Smooth muscle cell (in vitro differentiated cells): ENCODE measurements at regions not wholly inside any gene's neighbourhood (a gene's known extent, or its start where the extent isn't known, plus 50 kb on each side); places are given as distances from the start of the nearest gene placed in this dataset.

Experiments used
- DNase-seq: peaks from one replicate; lab custom pipeline; 2025; ENCODE audit not compliant: unreplicated experiment; lab: John Stamatoyannopoulos, UW
- H2AFZ ChIP-seq: fragments of 200-600 bp; sonication (generic); 2 replicates; pipeline ENCODE4 v1.6.0; 2016; ENCODE audit warnings: antibody characterized with exemption, low read depth, mild to moderate bottlenecking
- H3F3A ChIP-seq: fragments of 200-600 bp; sonication (generic); 2 replicates; pipeline ENCODE4 v1.6.0; 2017; ENCODE audit warnings: antibody characterized with exemption, low read depth
- H3K27ac ChIP-seq: fragments of 200-600 bp; sonication (generic); 2 replicates; pipeline ENCODE4 v1.5.1; 2016; ENCODE audit warnings: low read depth, mild to moderate bottlenecking
- H3K27me3 ChIP-seq: fragments of 200-600 bp; sonication (generic); 2 replicates; pipeline ENCODE4 v1.6.1; 2016; ENCODE audit warnings: low read depth, mild to moderate bottlenecking
- H3K36me3 ChIP-seq: fragments of 200-600 bp; sonication (generic); 2 replicates; pipeline ENCODE4 v1.5.1; 2016; ENCODE audit warnings: low read depth
- H3K4me1 ChIP-seq: fragments of 200-600 bp; sonication (generic); 2 replicates; pipeline ENCODE4 v1.5.1; 2016; ENCODE audit warnings: low read depth
- H3K4me2 ChIP-seq: fragments of 200-600 bp; sonication (generic); 2 replicates; pipeline ENCODE4 v1.6.0; 2016; ENCODE audit warnings: mild to moderate bottlenecking
- H3K4me3 ChIP-seq: fragments of 200-600 bp; sonication (generic); 2 replicates; pipeline ENCODE4 v1.5.1; 2016; ENCODE audit warnings: mild to moderate bottlenecking
- H3K79me2 ChIP-seq: fragments of 200-600 bp; sonication (generic); 2 replicates; pipeline ENCODE4 v1.6.0; 2016; ENCODE audit warnings: low read depth, mild to moderate bottlenecking
- H3K9ac ChIP-seq: fragments of 200-600 bp; sonication (generic); 2 replicates; pipeline ENCODE4 v1.6.0; 2016; ENCODE audit warnings: low read depth
- H3K9me3 ChIP-seq: fragments of 200-600 bp; sonication (generic); replicated peaks from 2 replicates; pipeline ENCODE4 v1.5.1; 2016; ENCODE audit warnings: low read depth
- H4K20me1 ChIP-seq: fragments of 200-600 bp; sonication (generic); 2 replicates; pipeline ENCODE4 v1.6.0; 2016; ENCODE audit warnings: low read depth
- WGBS: methylation state at CpG from one replicate; pipeline ENCODE4 v1.1.7; 2016; ENCODE audit warnings: low lambda C conversion rate; 5-methylcytosine and 5-hydroxymethylcytosine counted together
- TF ChIP-seq, protein P1 (sequence below): fragments of 200-600 bp; sonication (generic); IDR thresholded peaks from 2 replicates; pipeline ENCODE4 v1.5.1; 2017; ENCODE audit warnings: borderline replicate concordance, mild to moderate bottlenecking, antibody characterized with exemption; ENCODE audit not compliant: insufficient read depth, poor library complexity, severe bottlenecking

DNA sequence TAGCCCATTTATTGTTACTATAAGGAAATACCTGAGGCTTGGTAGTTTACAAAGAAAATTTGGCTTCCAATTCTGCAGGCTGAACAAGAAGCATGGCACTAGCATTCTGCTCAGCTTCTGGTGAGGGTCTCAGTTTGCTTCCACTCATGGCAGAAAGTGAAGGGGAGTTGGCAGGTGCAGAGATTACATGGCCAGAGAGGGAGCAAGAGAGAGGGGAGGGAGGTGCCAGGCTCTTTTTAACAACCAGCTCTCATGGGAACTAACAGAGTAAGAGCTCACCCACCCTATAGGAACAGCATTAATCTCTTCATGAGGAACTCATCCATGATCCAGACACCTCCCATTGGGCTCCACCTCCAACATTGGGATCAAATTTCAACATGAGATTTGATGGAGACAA, 437.9 kb downstream of the CHL1 start:
- Histone ChIP-seq H2AFZ (no peak overlapping the region), H3K27me3 (peaks cover 12% of the 10 kb centered on the region), H4K20me1 (no peaks in the 10 kb centered on the region), H3F3A (no peaks in the 10 kb centered on the region), H3K4me1 (no peaks in the 10 kb centered on the region), H3K4me2 (no peak overlapping the region), H3K9ac (no peak overlapping the region), H3K27ac (no peak overlapping the region), H3K36me3 (no peaks in the 10 kb centered on the region), H3K9me3 (no peaks in the 10 kb centered on the region), H3K79me2 (no peaks in the 10 kb centered on the region), H3K4me3 (no peak overlapping the region)
- TF ChIP-seq, protein P1, sequence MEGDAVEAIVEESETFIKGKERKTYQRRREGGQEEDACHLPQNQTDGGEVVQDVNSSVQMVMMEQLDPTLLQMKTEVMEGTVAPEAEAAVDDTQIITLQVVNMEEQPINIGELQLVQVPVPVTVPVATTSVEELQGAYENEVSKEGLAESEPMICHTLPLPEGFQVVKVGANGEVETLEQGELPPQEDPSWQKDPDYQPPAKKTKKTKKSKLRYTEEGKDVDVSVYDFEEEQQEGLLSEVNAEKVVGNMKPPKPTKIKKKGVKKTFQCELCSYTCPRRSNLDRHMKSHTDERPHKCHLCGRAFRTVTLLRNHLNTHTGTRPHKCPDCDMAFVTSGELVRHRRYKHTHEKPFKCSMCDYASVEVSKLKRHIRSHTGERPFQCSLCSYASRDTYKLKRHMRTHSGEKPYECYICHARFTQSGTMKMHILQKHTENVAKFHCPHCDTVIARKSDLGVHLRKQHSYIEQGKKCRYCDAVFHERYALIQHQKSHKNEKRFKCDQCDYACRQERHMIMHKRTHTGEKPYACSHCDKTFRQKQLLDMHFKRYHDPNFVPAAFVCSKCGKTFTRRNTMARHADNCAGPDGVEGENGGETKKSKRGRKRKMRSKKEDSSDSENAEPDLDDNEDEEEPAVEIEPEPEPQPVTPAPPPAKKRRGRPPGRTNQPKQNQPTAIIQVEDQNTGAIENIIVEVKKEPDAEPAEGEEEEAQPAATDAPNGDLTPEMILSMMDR: no peak
- DNase-seq: no peak

DNA sequence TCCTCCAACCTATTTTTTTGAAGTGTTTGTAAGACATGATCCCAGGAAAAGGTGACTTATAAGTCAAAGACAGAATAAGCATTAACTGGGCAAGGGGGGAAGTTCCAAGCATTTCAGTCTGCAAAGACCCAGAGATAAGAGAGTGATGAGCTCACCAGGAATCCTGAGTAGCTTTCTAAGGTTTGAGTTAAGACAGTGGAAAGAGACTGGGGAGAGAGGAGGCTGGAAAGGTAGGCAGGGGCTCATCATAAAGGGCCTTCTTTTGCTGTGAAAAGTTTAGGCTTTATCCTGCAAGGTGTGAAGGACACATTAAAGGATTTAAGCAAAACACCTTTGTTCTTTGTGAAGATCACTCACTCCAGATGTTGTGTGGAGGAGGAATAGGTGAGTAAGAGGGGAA, 438.8 kb downstream of the CHL1 start:
- no peak overlapping the region for H3K4me3 ChIP-seq
- H3K4me2 ChIP-seq: no peak overlapping the region
- peaks cover 18% of the 10 kb centered on the region for H3K27me3 ChIP-seq
- no peaks in the 10 kb centered on the region for H3K9me3 ChIP-seq
- no peaks in the 10 kb centered on the region for H3F3A ChIP-seq
- no peaks in the 10 kb centered on the region for H4K20me1 ChIP-seq
- H3K4me1 ChIP-seq: no peaks in the 10 kb centered on the region
- TF ChIP-seq, protein P1: no peak
- no peak overlapping the region for H2AFZ ChIP-seq
- no peaks in the 10 kb centered on the region for H3K79me2 ChIP-seq
- H3K36me3 ChIP-seq: no peaks in the 10 kb centered on the region
- no peak overlapping the region for H3K9ac ChIP-seq
- no peak overlapping the region for H3K27ac ChIP-seq
- no peak for DNase-seq

DNA sequence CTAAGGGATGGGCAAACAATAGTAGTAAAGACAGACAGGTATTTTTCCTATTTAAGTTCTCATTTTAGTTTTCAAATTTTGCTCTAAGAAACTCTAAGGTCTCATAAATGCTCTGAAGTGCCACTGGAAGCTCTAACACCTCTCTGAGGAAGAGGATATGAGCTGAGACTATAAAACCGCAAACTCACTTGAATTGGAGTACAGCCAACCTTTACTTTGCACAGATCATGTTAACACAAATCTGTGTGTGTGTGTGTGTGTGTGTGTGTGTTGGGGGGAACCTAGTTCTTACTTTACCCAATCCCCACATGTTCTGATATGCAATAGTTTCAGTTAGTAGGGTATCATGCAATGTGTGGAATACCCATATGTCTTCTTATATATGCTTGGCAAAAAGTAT, 446.8 kb downstream of the CHL1 start:
- H2AFZ ChIP-seq: no peak overlapping the region
- H3F3A ChIP-seq: no peaks in the 10 kb centered on the region
- H3K9me3 ChIP-seq: no peaks in the 10 kb centered on the region
- H3K79me2 ChIP-seq: no peaks in the 10 kb centered on the region
- H3K27me3 ChIP-seq: peaks cover 18% of the 10 kb centered on the region
- 93% methylated on average over 1 of the region's 1 CpG for WGBS
- no peak overlapping the region for H3K27ac ChIP-seq
- no peak overlapping the region for H3K4me3 ChIP-seq
- H3K4me2 ChIP-seq: no peak overlapping the region
- H3K9ac ChIP-seq: no peak overlapping the region
- TF ChIP-seq, protein P1: no peak
- DNase-seq: no peak
- H3K4me1 ChIP-seq: peaks cover 6% of the 10 kb centered on the region
- no peaks in the 10 kb centered on the region for H3K36me3 ChIP-seq
- H4K20me1 ChIP-seq: no peaks in the 10 kb centered on the region

DNA sequence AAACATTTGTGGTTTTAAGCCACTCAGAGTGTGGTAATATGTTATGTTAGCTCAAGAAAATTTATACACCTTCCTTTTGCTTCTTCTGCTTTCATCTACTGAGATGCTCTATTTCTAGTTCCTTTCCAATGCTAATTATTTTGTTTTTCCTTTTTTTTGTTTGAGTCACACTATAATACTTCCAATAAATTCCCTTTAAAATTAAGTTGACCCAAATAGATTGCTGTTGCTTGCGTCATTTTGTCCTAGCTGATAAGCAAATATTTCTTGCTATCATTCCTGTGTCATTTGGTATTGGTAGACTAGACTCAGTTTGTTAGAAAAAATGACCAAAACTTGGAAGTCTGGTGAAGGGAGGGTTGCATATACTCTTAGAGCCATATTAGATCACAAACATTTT, 437.0 kb upstream of the CNTN6 start:
- WGBS: 90% methylated on average over 1 of the region's 1 CpG
- H3K27me3 ChIP-seq: no peaks in the 10 kb centered on the region
- no peak overlapping the region for H3K9ac ChIP-seq
- H3F3A ChIP-seq: no peaks in the 10 kb centered on the region
- H3K27ac ChIP-seq: no peak overlapping the region
- H3K4me3 ChIP-seq: no peak overlapping the region
- no peak for DNase-seq
- H3K36me3 ChIP-seq: no peaks in the 10 kb centered on the region
- no peaks in the 10 kb centered on the region for H4K20me1 ChIP-seq
- H3K9me3 ChIP-seq: no peaks in the 10 kb centered on the region
- TF ChIP-seq, protein P1: no peak
- H3K4me1 ChIP-seq: no peaks in the 10 kb centered on the region
- no peak overlapping the region for H2AFZ ChIP-seq
- H3K79me2 ChIP-seq: no peaks in the 10 kb centered on the region
- no peak overlapping the region for H3K4me2 ChIP-seq
